Neuronal stem cell (in vitro differentiated cells): ENCODE measurements at regions not wholly inside any gene's neighbourhood (a gene's known extent, or its start where the extent isn't known, plus 50 kb on each side); places are given as distances from the start of the nearest gene placed in this dataset.

Experiments
- DNase-seq: peaks from one replicate; pipeline ENCODE4 v3.0.0-alpha.2; 2013; ENCODE audit warnings: low spot score
- H2AFZ ChIP-seq: one replicate; pipeline ENCODE4 v1.6.1; 2013; ENCODE audit warnings: mild to moderate bottlenecking, low read length, inconsistent platforms
- H2AK5ac ChIP-seq: 2 replicates; pipeline ENCODE4 v1.6.1; 2013; ENCODE audit warnings: low read depth, mild to moderate bottlenecking, inconsistent platforms, low read length, moderate library complexity, mixed read lengths
- H2BK120ac ChIP-seq: 2 replicates; pipeline ENCODE4 v1.6.1; 2013; ENCODE audit warnings: low read depth, mild to moderate bottlenecking, inconsistent platforms, low read length, moderate library complexity, mixed read lengths
- H2BK12ac ChIP-seq: one replicate; pipeline ENCODE4 v1.6.1; 2013; ENCODE audit warnings: low read length, inconsistent platforms
- H2BK15ac ChIP-seq: 2 replicates; pipeline ENCODE4 v1.6.1; 2013; ENCODE audit warnings: mild to moderate bottlenecking, low read length, inconsistent platforms, mixed read lengths
- H2BK5ac ChIP-seq: one replicate; pipeline ENCODE4 v1.6.1; 2013; ENCODE audit warnings: inconsistent platforms, mild to moderate bottlenecking, low read length, moderate library complexity
- H3K14ac ChIP-seq: one replicate; pipeline ENCODE4 v1.6.1; 2013; ENCODE audit warnings: low read length, inconsistent platforms
- H3K18ac ChIP-seq: 2 replicates; pipeline ENCODE4 v1.6.1; 2013; ENCODE audit warnings: low read length, inconsistent platforms
- H3K23ac ChIP-seq: 2 replicates; pipeline ENCODE4 v1.6.1; 2013; ENCODE audit warnings: low read depth, mild to moderate bottlenecking, mixed read lengths, low read length, inconsistent platforms; ENCODE audit not compliant: poor library complexity
- H3K27ac ChIP-seq: replicated peaks from 3 replicates; pipeline ENCODE4 v1.5.1; 2013; ENCODE audit warnings: low read length, inconsistent platforms
- H3K27me3 ChIP-seq, 3 experiments: 2 replicates each; pipeline ENCODE4 v1.6.1; 2013; ENCODE audit warnings: low read length in 3 of 3, mild to moderate bottlenecking in 2 of 3, inconsistent platforms in 1 of 3, low read depth in 1 of 3, mixed read lengths in 1 of 3, moderate library complexity in 1 of 3; ENCODE audit not compliant: control insufficient read depth in 3 of 3, insufficient read depth in 3 of 3
- H3K36me3 ChIP-seq, 2 donors: replicated peaks in 1 of 2; 2 replicates each; pipeline ENCODE4 v1.6.1; 2013; ENCODE audit warnings: low read length in 2 of 2; ENCODE audit not compliant: control insufficient read depth in 2 of 2, insufficient read depth in 2 of 2
- H3K4ac ChIP-seq: 2 replicates; pipeline ENCODE4 v1.6.1; 2013; ENCODE audit warnings: inconsistent platforms, mild to moderate bottlenecking, low read length, moderate library complexity
- H3K4me1 ChIP-seq, 2 donors: 1 replicate in 1 of 2; 2 replicates in 1 of 2; pipeline ENCODE4 v1.6.1; 2013; ENCODE audit warnings: low read length in 2 of 2, low read depth in 1 of 2; ENCODE audit not compliant: control insufficient read depth in 2 of 2, insufficient read depth in 1 of 2
- H3K4me2 ChIP-seq: one replicate; pipeline ENCODE4 v1.6.1; 2013; ENCODE audit warnings: mild to moderate bottlenecking, low read length, inconsistent platforms; ENCODE audit not compliant: insufficient read depth, poor library complexity, severe bottlenecking
- H3K4me3 ChIP-seq, 2 donors: 2 replicates each; pipeline ENCODE4 v1.5.1; 2013; ENCODE audit warnings: low read length in 2 of 2, mild to moderate bottlenecking in 2 of 2, inconsistent platforms in 1 of 2, moderate library complexity in 1 of 2
- H3K79me1 ChIP-seq: one replicate; pipeline ENCODE4 v1.6.1; 2013; ENCODE audit warnings: low read depth, mild to moderate bottlenecking, inconsistent platforms, low read length, moderate library complexity
- H3K9ac ChIP-seq: one replicate; pipeline ENCODE4 v1.6.1; 2013; ENCODE audit warnings: mild to moderate bottlenecking, low read depth, low read length, inconsistent platforms; ENCODE audit not compliant: poor library complexity
- H3K9me3 ChIP-seq, 2 donors: replicated peaks in 1 of 2; 2 replicates each; pipeline versions ENCODE3 to v1.6.1; 2013; ENCODE audit warnings: low read length in 2 of 2, mild to moderate bottlenecking in 2 of 2, inconsistent platforms in 1 of 2, low read depth in 1 of 2, mixed read lengths in 1 of 2, moderate library complexity in 1 of 2; ENCODE audit not compliant: control insufficient read depth in 2 of 2, insufficient read depth in 1 of 2
- H4K8ac ChIP-seq: one replicate; pipeline ENCODE4 v1.6.1; 2013; ENCODE audit warnings: low read depth, mild to moderate bottlenecking, inconsistent platforms, low read length, moderate library complexity
- H4K91ac ChIP-seq: one replicate; pipeline ENCODE4 v1.6.1; 2013; ENCODE audit warnings: low read length, low read depth, mild to moderate bottlenecking, inconsistent platforms; ENCODE audit not compliant: poor library complexity
- WGBS, 2 donors: extraction: QIAGEN DNeasy Blood & Tissue Kit; methylation state at CpG; one replicate each; pipeline ENCODE4 v1.1.7; 2013; ENCODE audit warnings: missing lambda C conversion rate in 2 of 2, mixed read lengths in 1 of 2; ENCODE audit not compliant: insufficient read length in 2 of 2, insufficient replicate concordance in 1 of 2; ENCODE audit errors: extremely low coverage in 2 of 2; 5-methylcytosine and 5-hydroxymethylcytosine counted together

- WGBS, 2 donors: no CpG with 5 or more reads among the region's 2 CpGs
Observed at GRCh38 chr17:54282886-54283285, 460.2 kb downstream of the KIF2B start.

GRCh38 chr17:54307351-54307750 lies 484.6 kb downstream of the KIF2B start:
- no peaks in the 10 kb centered on the region for H3K9me3 ChIP-seq
- no peak overlapping the region for H3K18ac ChIP-seq
- no peak overlapping the region for H2BK120ac ChIP-seq
- no peak overlapping the region for H3K9ac ChIP-seq
- no peak overlapping the region for H4K91ac ChIP-seq
- H4K8ac ChIP-seq: no peak overlapping the region
- H3K4ac ChIP-seq: no peak overlapping the region
- H3K14ac ChIP-seq: no peak overlapping the region
- H3K4me1 ChIP-seq: no peaks in the 10 kb centered on the region
- H2BK5ac ChIP-seq: no peak overlapping the region
- H2AK5ac ChIP-seq: no peak overlapping the region
- no peak overlapping the region for H2AFZ ChIP-seq
- no CpG with 5 or more reads among the region's 5 CpGs for WGBS, 2 donors
- H2BK15ac ChIP-seq: no peak overlapping the region
- no peaks in the 10 kb centered on the region for H3K36me3 ChIP-seq
- no peak for DNase-seq
- H3K79me1 ChIP-seq: no peaks in the 10 kb centered on the region
- H3K23ac ChIP-seq: no peak overlapping the region
- H3K27me3 ChIP-seq: no peaks in the 10 kb centered on the region
- H3K4me3 ChIP-seq: no peak overlapping the region
- no peak overlapping the region for H3K4me2 ChIP-seq
- H2BK12ac ChIP-seq: no peak overlapping the region
- no peak overlapping the region for H3K27ac ChIP-seq

More at GRCh38 chr17:54282886-54283285, 460.2 kb downstream of the KIF2B start:
- H2BK5ac ChIP-seq: no peak overlapping the region
- H3K4me3 ChIP-seq: no peak overlapping the region
- H3K27me3 ChIP-seq: no peaks in the 10 kb centered on the region
- H2BK12ac ChIP-seq: no peak overlapping the region
- H3K4me2 ChIP-seq: no peak overlapping the region
- no peak overlapping the region for H3K14ac ChIP-seq
- no peak for DNase-seq
- H2BK120ac ChIP-seq: no peak overlapping the region
- no peak overlapping the region for H3K27ac ChIP-seq
- H3K36me3 ChIP-seq: no peaks in the 10 kb centered on the region
- H3K9me3 ChIP-seq: no peaks in the 10 kb centered on the region
- no peak overlapping the region for H3K9ac ChIP-seq
- H2AFZ ChIP-seq: no peak overlapping the region
- H4K8ac ChIP-seq: no peak overlapping the region
- H4K91ac ChIP-seq: no peak overlapping the region
- H3K4me1 ChIP-seq: no peaks in the 10 kb centered on the region
- no peak overlapping the region for H3K4ac ChIP-seq
- no peak overlapping the region for H3K18ac ChIP-seq
- no peak overlapping the region for H2BK15ac ChIP-seq
- no peak overlapping the region for H2AK5ac ChIP-seq
- no peak overlapping the region for H3K23ac ChIP-seq
- H3K79me1 ChIP-seq: no peaks in the 10 kb centered on the region

- H2BK12ac ChIP-seq: no peak overlapping the region
- no peak overlapping the region for H3K14ac ChIP-seq
- H2BK5ac ChIP-seq: no peak overlapping the region
- no peak overlapping the region for H3K4me3 ChIP-seq
- no peaks in the 10 kb centered on the region for H3K27me3 ChIP-seq
- H3K79me1 ChIP-seq: no peaks in the 10 kb centered on the region
- H2BK15ac ChIP-seq: no peak overlapping the region
- no peak overlapping the region for H2AK5ac ChIP-seq
- H3K4me1 ChIP-seq: no peaks in the 10 kb centered on the region
- H3K36me3 ChIP-seq: no peaks in the 10 kb centered on the region
- no peak overlapping the region for H4K91ac ChIP-seq
- no peak overlapping the region for H3K23ac ChIP-seq
- no peak overlapping the region for H3K9ac ChIP-seq
- H3K18ac ChIP-seq: no peak overlapping the region
- H2AFZ ChIP-seq: no peak overlapping the region
- H2BK120ac ChIP-seq: no peak overlapping the region
- peaks cover 0 to 2% of the 10 kb centered on the region in 2 donors for H3K9me3 ChIP-seq
- no CpG with 5 or more reads among the region's 1 CpG for WGBS, 2 donors
- H4K8ac ChIP-seq: no peak overlapping the region
- no peak overlapping the region for H3K4me2 ChIP-seq
- no peak overlapping the region for H3K27ac ChIP-seq
- no peak for DNase-seq
- no peak overlapping the region for H3K4ac ChIP-seq
Observed at GRCh38 chr17:54324813-54325212, 502.1 kb downstream of the KIF2B start.

GRCh38 chr17:54339731-54340130 lies 517.0 kb downstream of the KIF2B start:
- Histone ChIP-seq H2AFZ (no peak overlapping the region), H3K27me3 (no peaks in the 10 kb centered on the region), H3K4me2 (no peak overlapping the region), H3K36me3 (no peaks in the 10 kb centered on the region), H2BK12ac (no peak overlapping the region), H3K14ac (no peak overlapping the region), H3K18ac (no peak overlapping the region), H3K79me1 (no peaks in the 10 kb centered on the region), H3K4me1 (no peaks in the 10 kb centered on the region), H4K91ac (no peak overlapping the region), H2BK15ac (no peak overlapping the region), H4K8ac (no peak overlapping the region), H3K23ac (no peak overlapping the region), H3K9me3 (no peaks in the 10 kb centered on the region), H3K9ac (no peak overlapping the region), H3K4me3 (no peak overlapping the region), H2BK120ac (no peak overlapping the region), H2AK5ac (no peak overlapping the region), H3K27ac (no peak overlapping the region), H3K4ac (no peak overlapping the region), H2BK5ac (no peak overlapping the region)
- DNase-seq: no peak
- no CpG with 5 or more reads among the region's 1 CpG for WGBS, 2 donors
